GM18499 (cell line): ENCODE measurements at regions not wholly inside any gene's neighbourhood (a gene's known extent, or its start where the extent isn't known, plus 50 kb on each side); places are given as distances from the start of the nearest gene placed in this dataset.

ENCODE experiments used
- ATAC-seq: cut with Tn5 transposase; IDR thresholded peaks from one replicate; pipeline ENCODE4 v1.9.1; 2021; ENCODE audit warnings: moderate number of reproducible peaks; ENCODE audit not compliant: insufficient read depth, unreplicated experiment

- ATAC-seq: no peak
Measured at GRCh38 chr13:78732445-78733017, 73.6 kb upstream of the OBI1 start.

DNA sequence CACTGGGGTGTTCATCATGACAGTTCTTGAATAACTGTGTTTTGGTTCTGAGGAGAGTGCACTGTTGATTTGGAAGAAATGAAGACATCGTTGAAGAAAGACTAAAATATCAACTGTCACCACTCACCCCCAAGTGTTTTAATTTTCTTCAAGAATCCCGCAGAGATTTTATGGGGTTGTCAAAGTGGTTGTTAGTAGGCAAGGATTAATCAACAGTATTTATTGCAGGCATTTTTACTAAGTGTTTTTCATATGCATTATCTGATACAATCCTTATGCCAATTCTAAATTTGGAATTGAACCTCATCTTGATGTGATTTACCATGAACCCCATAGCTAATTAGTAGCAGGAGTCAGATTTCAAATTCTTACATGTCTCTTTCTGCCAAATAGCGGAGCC lies 63.7 kb upstream of the OBI1 start:
- ATAC-seq: no peak

DNA sequence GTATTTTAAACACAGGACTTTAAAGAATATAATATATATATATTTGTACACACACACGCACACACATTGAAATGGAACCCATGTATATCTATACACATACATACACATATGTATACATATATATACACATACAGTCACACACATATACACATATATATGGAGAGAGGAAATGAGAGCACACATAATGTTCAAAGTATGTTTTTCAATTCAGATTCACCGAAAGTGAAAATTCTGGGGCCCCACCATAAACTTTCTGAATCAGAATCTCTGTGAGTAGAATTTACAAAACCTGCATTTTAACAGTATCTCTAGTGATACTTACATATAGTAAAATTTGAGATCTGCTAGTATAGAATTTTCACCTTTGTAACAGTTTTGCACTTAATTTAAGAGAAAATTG lies 60.4 kb upstream of the OBI1 start:
- peak; percentile 53 for ATAC-seq

- ATAC-seq: no peak
Measured at GRCh38 chr13:78714717-78715116, 55.8 kb upstream of the OBI1 start.

DNA sequence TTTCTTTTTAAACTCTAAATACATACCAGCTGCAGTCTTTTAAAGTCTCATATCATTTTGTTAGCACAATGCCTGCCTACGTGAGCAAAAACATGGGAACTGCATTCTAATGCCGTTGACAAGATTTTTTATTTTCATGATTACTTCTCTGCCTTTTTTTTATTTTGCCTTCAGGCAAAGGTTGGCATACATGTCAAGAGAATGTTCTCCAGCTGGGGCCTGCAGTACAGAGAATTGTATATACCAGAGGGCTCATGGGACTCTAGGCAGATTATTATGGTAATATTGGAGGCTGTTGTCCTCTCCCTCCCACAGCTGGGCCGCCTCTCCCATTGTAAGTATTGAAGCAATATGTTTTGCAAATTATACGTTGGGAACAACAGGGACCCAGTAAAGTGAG lies 53.9 kb upstream of the OBI1 start:
- ATAC-seq: no peak

DNA sequence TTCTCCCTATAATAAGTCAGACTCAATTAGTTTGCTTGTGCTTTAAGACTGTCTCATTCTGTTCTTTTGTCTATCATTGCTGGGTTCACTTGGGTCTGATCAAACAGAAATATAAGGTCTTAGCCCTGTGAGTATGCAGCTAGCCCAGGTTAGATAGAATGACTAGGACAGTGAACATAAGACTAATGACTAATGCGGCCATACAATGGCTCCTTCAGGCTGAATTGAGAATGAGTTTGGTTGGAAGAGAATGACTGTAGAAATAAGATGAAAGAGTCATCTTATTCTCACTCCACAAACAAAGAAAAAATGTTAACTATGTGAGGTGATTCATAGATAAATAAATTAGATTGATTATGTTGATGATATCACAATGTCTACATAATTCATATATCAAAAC lies 50.1 kb upstream of the OBI1 start:
- no peak for ATAC-seq
